ENCODE measurements at regions not wholly inside any gene's neighbourhood (a gene's known extent, or its start where the extent isn't known, plus 50 kb on each side); places are given as distances from the start of the nearest gene placed in this dataset.

GRCh38 chr5:62964428-62964827 is 385.8 kb downstream of the LRRC70 start:
- DNase-seq (ENCODE audit: extremely low read depth in 1 of 11, low read depth in 9 of 11, low spot score in 4 of 11) = no peak

GRCh38 chr5:62960781-62961180 is 382.2 kb downstream of the LRRC70 start:
- DNase-seq (ENCODE audit: extremely low read depth in 1 of 11, low read depth in 9 of 11, low spot score in 4 of 11) = no peak

GRCh38 chr5:62956597-62956996 is 378.0 kb downstream of the LRRC70 start:
- no peak for DNase-seq (ENCODE audit: extremely low read depth in 1 of 11, low read depth in 9 of 11, low spot score in 4 of 11)

- no peak for DNase-seq (ENCODE audit: extremely low read depth in 1 of 11, low read depth in 9 of 11, low spot score in 4 of 11)
Observed at GRCh38 chr5:62954578-62954977, 376.0 kb downstream of the LRRC70 start.

- no peak for DNase-seq (ENCODE audit: extremely low read depth in 1 of 11, low read depth in 9 of 11, low spot score in 4 of 11)
Observed at GRCh38 chr5:62948301-62948700, 369.7 kb downstream of the LRRC70 start.

GRCh38 chr5:62942384-62942783 is 363.8 kb downstream of the LRRC70 start:
- no peak for DNase-seq (ENCODE audit: extremely low read depth in 1 of 11, low read depth in 9 of 11, low spot score in 4 of 11)

GRCh38 chr5:62938927-62939326 is 360.3 kb downstream of the LRRC70 start:
- DNase-seq (ENCODE audit: extremely low read depth in 1 of 11, low read depth in 9 of 11, low spot score in 4 of 11) = no peak

- peak in 7 of 11 donors; percentile 13 to 70 (median 37) for DNase-seq (ENCODE audit: extremely low read depth in 1 of 11, low read depth in 9 of 11, low spot score in 4 of 11)
Observed at GRCh38 chr5:62937661-62938558, 359.3 kb downstream of the LRRC70 start.

- DNase-seq (ENCODE audit: extremely low read depth in 1 of 11, low read depth in 9 of 11, low spot score in 4 of 11) = no peak
Observed at GRCh38 chr5:62935660-62936059, 357.0 kb downstream of the LRRC70 start.

GRCh38 chr5:62934319-62934718 is 355.7 kb downstream of the LRRC70 start:
- DNase-seq (ENCODE audit: extremely low read depth in 1 of 11, low read depth in 9 of 11, low spot score in 4 of 11) = no peak

- peak in 6 of 11 donors; percentile 17 to 44 (median 29) for DNase-seq (ENCODE audit: extremely low read depth in 1 of 11, low read depth in 9 of 11, low spot score in 4 of 11)
Observed at GRCh38 chr5:62933261-62933660, 354.6 kb downstream of the LRRC70 start.

- DNase-seq (ENCODE audit: extremely low read depth in 1 of 11, low read depth in 9 of 11, low spot score in 4 of 11) = no peak
Observed at GRCh38 chr5:62931153-62931950, 352.7 kb downstream of the LRRC70 start.

GRCh38 chr5:62922191-62922590 is 343.6 kb downstream of the LRRC70 start:
- DNase-seq (ENCODE audit: extremely low read depth in 1 of 11, low read depth in 9 of 11, low spot score in 4 of 11) = no peak

- no peak for DNase-seq (ENCODE audit: extremely low read depth in 1 of 11, low read depth in 9 of 11, low spot score in 4 of 11)
Observed at GRCh38 chr5:62920856-62921255, 342.2 kb downstream of the LRRC70 start.

- DNase-seq (ENCODE audit: extremely low read depth in 1 of 11, low read depth in 9 of 11, low spot score in 4 of 11) = no peak
Observed at GRCh38 chr5:62909326-62909725, 330.7 kb downstream of the LRRC70 start.

GRCh38 chr5:62902126-62902525 is 323.5 kb downstream of the LRRC70 start:
- no peak for DNase-seq (ENCODE audit: extremely low read depth in 1 of 11, low read depth in 9 of 11, low spot score in 4 of 11)

- DNase-seq (ENCODE audit: extremely low read depth in 1 of 11, low read depth in 9 of 11, low spot score in 4 of 11) = no peak
Observed at GRCh38 chr5:62900976-62901375, 322.4 kb downstream of the LRRC70 start.

GRCh38 chr5:62896121-62896893 is 317.7 kb downstream of the LRRC70 start:
- DNase-seq (ENCODE audit: extremely low read depth in 1 of 11, low read depth in 9 of 11, low spot score in 4 of 11) = no peak

GRCh38 chr5:62886603-62887315 is 308.1 kb downstream of the LRRC70 start:
- DNase-seq (ENCODE audit: extremely low read depth in 1 of 11, low read depth in 9 of 11, low spot score in 4 of 11) = peak; percentile 11 to 72 (median 30)

Measured in renal cortex interstitium (tissue), 11 donors.